Activated B cell treated with CpG ODN at 0.5 μM for 24 hours (primary cell): ENCODE measurements at regions not wholly inside any gene's neighbourhood (a gene's known extent, or its start where the extent isn't known, plus 50 kb on each side); places are given as distances from the start of the nearest gene placed in this dataset.
"Not testable (repeated sequence)": the region's sequence is repeated elsewhere in the genome, so short reads cannot be mapped to it uniquely, and the experiment has no call there.

Experiments
- ATAC-seq: fragments of 200-7000 bp; cut with Tn5 transposase; one replicate; pipeline ENCODE4 v1.10.0; 2021; ENCODE audit warnings: low read depth, mild to moderate bottlenecking, moderate library complexity
- CTCF ChIA-PET: fragments of 350-600 bp; sonication (Branson Sonifier 250); formaldehyde crosslinking; loops from one replicate; lab custom pipeline; 2021; ENCODE audit warnings: antibody characterized with exemption; lab: Charles Lee
- POLR2A ChIA-PET: fragments of 350-600 bp; sonication (Branson Sonifier 250); formaldehyde crosslinking; loops from one replicate; lab custom pipeline; 2021; ENCODE audit warnings: antibody characterized with exemption; lab: Charles Lee
- DNase-seq: peaks from one replicate; pipeline ENCODE4 v3.0.0; 2022
- H3K27ac Mint-ChIP-seq: one replicate; pipeline ENCODE4 v1.8.0; 2020; ENCODE audit warnings: mixed read lengths
- H3K27me3 Mint-ChIP-seq: one replicate; pipeline ENCODE4 v1.8.0; 2021; ENCODE audit warnings: mixed read lengths
- H3K36me3 Mint-ChIP-seq: one replicate; pipeline ENCODE4 v1.8.0; 2021; ENCODE audit warnings: low read depth, mixed read lengths
- H3K4me1 Mint-ChIP-seq: one replicate; pipeline ENCODE4 v1.8.0; 2021; ENCODE audit warnings: mixed read lengths
- H3K4me3 Mint-ChIP-seq: one replicate; pipeline ENCODE4 v1.8.0; 2020; ENCODE audit warnings: mild to moderate bottlenecking, mixed read lengths
- H3K9me3 Mint-ChIP-seq: one replicate; pipeline ENCODE4 v1.8.0; 2020; ENCODE audit warnings: mixed read lengths
- intact Hi-C: fragments of 100-400 bp; cut with micrococcal nuclease; formaldehyde crosslinking; loops from one replicate; pipeline ENCODE4 v1.15.1; 2024
- TF ChIP-seq, protein P1 (sequence below): fragments of 200-600 bp; IDR thresholded peaks from one replicate; pipeline ENCODE4 v1.8.0; 2022; ENCODE audit warnings: antibody characterized with exemption, mild to moderate bottlenecking

- H3K4me1 Mint-ChIP-seq, result no peaks in the 10 kb centered on the region
- no peak overlapping the region for H3K27ac Mint-ChIP-seq
- TF ChIP-seq, protein P1, sequence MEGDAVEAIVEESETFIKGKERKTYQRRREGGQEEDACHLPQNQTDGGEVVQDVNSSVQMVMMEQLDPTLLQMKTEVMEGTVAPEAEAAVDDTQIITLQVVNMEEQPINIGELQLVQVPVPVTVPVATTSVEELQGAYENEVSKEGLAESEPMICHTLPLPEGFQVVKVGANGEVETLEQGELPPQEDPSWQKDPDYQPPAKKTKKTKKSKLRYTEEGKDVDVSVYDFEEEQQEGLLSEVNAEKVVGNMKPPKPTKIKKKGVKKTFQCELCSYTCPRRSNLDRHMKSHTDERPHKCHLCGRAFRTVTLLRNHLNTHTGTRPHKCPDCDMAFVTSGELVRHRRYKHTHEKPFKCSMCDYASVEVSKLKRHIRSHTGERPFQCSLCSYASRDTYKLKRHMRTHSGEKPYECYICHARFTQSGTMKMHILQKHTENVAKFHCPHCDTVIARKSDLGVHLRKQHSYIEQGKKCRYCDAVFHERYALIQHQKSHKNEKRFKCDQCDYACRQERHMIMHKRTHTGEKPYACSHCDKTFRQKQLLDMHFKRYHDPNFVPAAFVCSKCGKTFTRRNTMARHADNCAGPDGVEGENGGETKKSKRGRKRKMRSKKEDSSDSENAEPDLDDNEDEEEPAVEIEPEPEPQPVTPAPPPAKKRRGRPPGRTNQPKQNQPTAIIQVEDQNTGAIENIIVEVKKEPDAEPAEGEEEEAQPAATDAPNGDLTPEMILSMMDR, result no peak
- no peaks in the 10 kb centered on the region for H3K9me3 Mint-ChIP-seq
- no peak overlapping the region for H3K4me3 Mint-ChIP-seq
- DNase-seq (no peak), ATAC-seq (no peak)
- CTCF ChIA-PET, result no interaction called here
- no peaks in the 10 kb centered on the region for H3K27me3 Mint-ChIP-seq
- no peaks in the 10 kb centered on the region for H3K36me3 Mint-ChIP-seq
- POLR2A ChIA-PET, result no interaction called here
- intact Hi-C loops, result no loop called here
Observed at GRCh38 chr16:5222761-5223160, 125.2 kb upstream of the EEF2KMT start.

GRCh38 chr16:5221831-5222230 is 124.2 kb upstream of the EEF2KMT start:
- intact Hi-C loops, CTCF ChIA-PET, H3K9me3 Mint-ChIP-seq, H3K36me3 Mint-ChIP-seq, H3K4me3 Mint-ChIP-seq, DNase-seq, H3K27me3 Mint-ChIP-seq, ATAC-seq, H3K4me1 Mint-ChIP-seq, H3K27ac Mint-ChIP-seq, POLR2A ChIA-PET: not testable (repeated sequence)

GRCh38 chr16:5220705-5221104 is 123.1 kb upstream of the EEF2KMT start:
- Mint-ChIP-seq H3K27ac (no peak overlapping the region), H3K4me3 (no peak overlapping the region), H3K36me3 (no peaks in the 10 kb centered on the region), H3K9me3 (no peaks in the 10 kb centered on the region), H3K27me3 (peaks cover 2% of the 10 kb centered on the region), H3K4me1 (no peaks in the 10 kb centered on the region)
- DNase-seq (no peak), ATAC-seq (no peak)
- TF ChIP-seq, protein P1, result no peak
- CTCF ChIA-PET, result no interaction called here
- intact Hi-C loops, result no loop called here
- POLR2A ChIA-PET, result no interaction called here

GRCh38 chr16:5216441-5217080 is 119.0 kb upstream of the EEF2KMT start:
- Mint-ChIP-seq H3K9me3 (no peaks in the 10 kb centered on the region), H3K27me3 (peaks cover 19% of the 10 kb centered on the region), H3K36me3 (no peaks in the 10 kb centered on the region), H3K4me1 (no peaks in the 10 kb centered on the region), H3K27ac (no peak overlapping the region), H3K4me3 (no peak overlapping the region)
- ChIA-PET CTCF (no interaction called here), POLR2A (no interaction called here)
- intact Hi-C loops, result no loop called here
- no peak for DNase-seq
- ATAC-seq, result no peak
- TF ChIP-seq, protein P1, result no peak

GRCh38 chr16:5215901-5216300 is 118.3 kb upstream of the EEF2KMT start:
- TF ChIP-seq, protein P1, result no peak
- Mint-ChIP-seq H3K27me3 (peaks cover 19% of the 10 kb centered on the region), H3K4me1 (no peaks in the 10 kb centered on the region)

DNA sequence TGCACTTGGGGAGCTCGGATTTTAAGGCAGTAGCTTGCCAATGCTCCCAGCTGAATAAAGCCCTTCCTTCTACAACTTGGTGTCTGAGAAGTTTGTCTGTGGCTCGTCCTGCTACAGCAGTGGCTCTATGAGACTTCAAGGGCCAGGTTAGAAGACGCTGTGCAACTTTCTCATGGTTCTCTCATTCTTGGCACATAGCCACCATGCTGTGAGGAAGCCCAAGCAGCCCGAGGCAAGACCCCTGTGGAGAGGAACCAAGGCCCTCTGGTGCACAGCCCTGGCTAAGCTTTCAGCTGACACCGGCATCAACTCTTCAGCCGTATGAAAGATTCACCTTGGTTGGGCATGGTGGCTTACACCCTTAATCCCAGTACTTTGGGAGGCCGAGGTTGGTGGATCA is 116.9 kb upstream of the EEF2KMT start:
- Mint-ChIP-seq H3K36me3 (no peaks in the 10 kb centered on the region), H3K27me3 (peaks cover 19% of the 10 kb centered on the region), H3K4me1 (no peaks in the 10 kb centered on the region), H3K27ac (no peak overlapping the region), H3K4me3 (no peak overlapping the region), H3K9me3 (no peaks in the 10 kb centered on the region)
- DNase-seq (no peak), ATAC-seq (no peak)
- CTCF ChIA-PET, result no interaction called here
- TF ChIP-seq, protein P1, result no peak
- POLR2A ChIA-PET, result no interaction called here
- intact Hi-C loops, result no loop called here

More at GRCh38 chr16:5215901-5216300, 118.3 kb upstream of the EEF2KMT start:
- CTCF ChIA-PET, result no interaction called here
- Mint-ChIP-seq H3K4me3 (no peak overlapping the region), H3K36me3 (no peaks in the 10 kb centered on the region), H3K27ac (no peak overlapping the region), H3K9me3 (no peaks in the 10 kb centered on the region)
- intact Hi-C loops, result no loop called here
- DNase-seq (no peak), ATAC-seq (no peak)
- POLR2A ChIA-PET, result no interaction called here

DNA sequence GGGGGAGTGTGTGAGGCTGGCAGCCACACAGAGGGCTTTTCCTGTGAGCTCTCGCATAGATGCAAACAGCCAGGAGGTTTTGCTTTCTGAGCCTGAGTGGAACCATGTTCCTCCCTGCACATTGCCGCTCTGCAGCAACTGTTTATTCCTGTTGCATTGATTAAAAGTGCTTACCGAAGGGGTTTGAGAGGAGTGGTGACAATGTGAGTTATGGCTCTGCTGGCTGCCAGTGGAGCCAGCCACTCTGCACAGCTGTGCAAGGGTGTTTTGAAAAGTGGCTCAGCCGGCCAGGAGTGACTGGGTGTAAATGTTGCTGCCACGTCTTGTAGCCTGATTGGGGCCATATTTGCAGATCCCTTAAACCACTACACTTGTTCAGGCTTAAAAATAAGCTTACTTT is 114.9 kb upstream of the EEF2KMT start:
- H3K36me3 Mint-ChIP-seq, CTCF ChIA-PET, POLR2A ChIA-PET, H3K9me3 Mint-ChIP-seq, H3K4me3 Mint-ChIP-seq, H3K4me1 Mint-ChIP-seq, DNase-seq, H3K27ac Mint-ChIP-seq, ATAC-seq, intact Hi-C loops: not testable (repeated sequence)
- H3K27me3 Mint-ChIP-seq, result peaks cover 19% of the 10 kb centered on the region

DNA sequence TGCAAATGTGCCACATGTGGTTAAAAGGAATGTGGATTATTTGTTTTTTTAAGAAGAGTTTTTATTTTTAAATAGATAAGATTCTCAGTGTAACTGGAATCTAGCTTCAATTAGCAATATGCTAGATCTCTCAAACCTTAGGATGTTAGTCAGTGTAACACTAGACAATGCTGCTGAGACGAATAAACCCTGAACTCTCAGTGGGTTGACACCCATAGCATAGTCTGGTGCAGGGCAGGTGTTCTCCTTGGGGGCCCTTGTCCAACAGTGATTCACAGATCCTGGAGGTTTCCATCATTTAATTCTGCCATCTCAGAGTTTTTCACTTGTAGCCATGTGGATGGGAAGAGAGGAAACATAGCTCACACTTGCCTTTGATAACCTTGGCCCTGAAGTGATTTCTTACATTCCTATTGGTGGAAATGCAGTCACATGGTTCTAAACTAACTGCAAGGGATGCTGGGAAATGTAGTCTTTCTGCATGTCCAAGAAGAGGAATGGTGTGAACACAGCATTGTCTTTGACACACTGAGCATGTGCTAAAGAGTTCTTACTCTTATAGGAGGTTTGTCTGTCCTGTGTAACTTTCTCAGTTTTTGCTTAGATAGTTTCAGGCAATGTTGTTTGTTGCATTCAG is 110.4 kb upstream of the EEF2KMT start:
- intact Hi-C loops, CTCF ChIA-PET, POLR2A ChIA-PET, H3K4me3 Mint-ChIP-seq, H3K9me3 Mint-ChIP-seq, H3K4me1 Mint-ChIP-seq, H3K36me3 Mint-ChIP-seq, ATAC-seq, H3K27ac Mint-ChIP-seq, DNase-seq, H3K27me3 Mint-ChIP-seq: not testable (repeated sequence)
